Stimulated activated memory B cell treated with anti-CD40 and anti-IgM and Interleukin-4, amounts not matched to agents 10 μg/mL and 1 μg/mL and 100 μg/mL, for 72 hours (primary cell): ENCODE measurements at regions not wholly inside any gene's neighbourhood (a gene's known extent, or its start where the extent isn't known, plus 50 kb on each side); places are given as distances from the start of the nearest gene placed in this dataset.
"Not testable (repeated sequence)": the region's sequence is repeated elsewhere in the genome, so short reads cannot be mapped to it uniquely, and the experiment has no call there.

Experiments
- ATAC-seq: fragments of 150-1000 bp; cut with Tn5 transposase; 2 replicates; pipeline ENCODE4 v1.10.0; 2021
- H3K27ac Mint-ChIP-seq: one replicate; pipeline ENCODE4 v1.8.0; 2022; ENCODE audit warnings: mild to moderate bottlenecking, mixed read lengths
- H3K27me3 Mint-ChIP-seq: one replicate; pipeline ENCODE4 v1.8.0; 2022; ENCODE audit warnings: mixed read lengths
- H3K36me3 Mint-ChIP-seq: one replicate; pipeline ENCODE4 v1.8.0; 2022; ENCODE audit warnings: mixed read lengths
- H3K4me1 Mint-ChIP-seq: one replicate; pipeline ENCODE4 v1.8.0; 2022; ENCODE audit warnings: mixed read lengths
- H3K4me3 Mint-ChIP-seq: one replicate; pipeline ENCODE4 v1.8.0; 2022; ENCODE audit warnings: mild to moderate bottlenecking, moderate library complexity, mixed read lengths
- H3K9me3 Mint-ChIP-seq: one replicate; pipeline ENCODE4 v1.8.0; 2022; ENCODE audit warnings: mixed read lengths

DNA sequence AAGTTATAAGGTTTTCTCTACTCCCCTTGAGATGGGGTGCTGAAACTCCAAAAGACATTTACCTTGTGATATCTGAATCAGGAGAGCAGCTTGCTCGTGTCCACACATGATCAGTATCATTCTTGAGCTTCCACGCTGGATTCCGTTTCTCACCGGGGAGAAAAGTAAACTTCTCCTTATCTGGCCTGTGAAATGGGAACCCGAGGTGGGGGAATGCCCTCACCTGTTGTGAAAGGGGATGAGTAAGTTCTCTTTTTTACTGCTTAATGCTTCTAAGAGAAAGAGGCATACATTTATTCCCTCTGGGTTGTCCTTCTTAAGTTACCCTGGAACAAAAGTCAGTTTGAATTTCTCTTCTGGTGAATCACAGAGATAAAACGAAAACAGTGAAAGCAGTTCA lies 440.5 kb upstream of the ADAMTS9 start:
- Mint-ChIP-seq H3K4me3 (no peak overlapping the region), H3K4me1 (no peaks in the 10 kb centered on the region), H3K27me3 (no peaks in the 10 kb centered on the region), H3K9me3 (peaks cover 2% of the 10 kb centered on the region), H3K36me3 (no peaks in the 10 kb centered on the region), H3K27ac (no peak overlapping the region)
- ATAC-seq: no peak

DNA sequence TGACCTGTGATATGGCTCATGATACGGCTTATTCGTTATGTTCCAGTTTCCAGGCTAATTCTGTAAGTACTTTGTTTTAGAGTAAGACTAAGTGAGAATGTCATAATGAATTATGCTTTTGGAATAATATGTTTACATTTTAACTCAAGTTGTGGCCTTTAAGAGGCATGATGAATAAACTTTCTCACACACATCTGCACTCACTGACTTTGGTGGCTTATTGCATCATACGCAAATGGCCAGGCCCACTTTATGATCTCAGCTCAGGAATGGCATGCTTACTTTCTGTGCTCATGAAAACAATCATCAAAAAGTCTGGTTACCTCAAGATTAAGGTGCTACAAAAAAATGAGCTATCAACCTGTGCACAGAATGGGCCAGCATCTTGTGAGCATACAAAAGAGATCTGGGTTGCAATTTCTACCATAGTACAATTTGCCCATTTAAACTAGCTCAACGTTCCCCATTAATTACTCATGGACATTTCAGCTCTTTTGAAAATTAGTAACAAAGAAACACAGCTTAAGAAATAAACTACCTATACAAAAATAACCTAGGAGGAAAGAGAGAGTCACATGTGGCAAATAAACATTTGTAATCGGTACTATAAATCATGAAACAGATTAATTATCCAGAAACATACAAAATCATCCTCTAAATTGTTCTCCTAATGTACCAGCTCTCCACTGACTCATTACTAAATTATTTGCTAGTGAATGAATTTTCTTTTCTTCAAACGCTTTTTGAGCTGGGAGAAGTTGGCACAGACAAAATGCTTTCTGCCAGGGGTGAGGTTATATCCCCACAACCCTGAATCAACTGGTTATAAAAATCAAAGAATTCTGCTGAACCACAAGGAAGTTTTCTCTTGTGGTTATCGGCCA lies 439.0 kb upstream of the ADAMTS9 start:
- Mint-ChIP-seq H3K36me3 (no peaks in the 10 kb centered on the region), H3K27ac (no peak overlapping the region), H3K9me3 (peaks cover 2% of the 10 kb centered on the region), H3K4me3 (no peak overlapping the region), H3K4me1 (no peaks in the 10 kb centered on the region), H3K27me3 (no peaks in the 10 kb centered on the region)
- no peak for ATAC-seq

DNA sequence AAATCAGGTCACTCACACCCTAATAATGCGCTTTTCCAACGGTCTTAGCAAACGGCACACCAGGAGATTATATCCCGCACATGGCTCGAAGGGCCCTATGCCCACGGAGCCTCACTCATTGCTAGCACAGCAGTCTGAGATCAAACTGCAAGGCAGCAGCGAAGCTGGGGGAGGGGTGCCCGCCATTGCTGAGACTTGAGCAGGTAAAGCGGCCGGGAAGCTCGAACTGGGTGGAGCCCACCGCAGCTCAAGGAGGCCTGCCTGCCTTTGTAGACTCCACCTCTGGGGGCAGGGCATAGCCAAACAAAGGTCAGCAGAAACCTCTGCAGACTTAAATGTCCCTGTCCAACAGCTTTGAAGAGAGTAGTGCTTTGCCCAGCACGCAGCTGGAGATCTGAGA lies 432.4 kb upstream of the ADAMTS9 start:
- H3K4me1 Mint-ChIP-seq, ATAC-seq, H3K36me3 Mint-ChIP-seq, H3K9me3 Mint-ChIP-seq, H3K27ac Mint-ChIP-seq, H3K27me3 Mint-ChIP-seq, H3K4me3 Mint-ChIP-seq: not testable (repeated sequence)

DNA sequence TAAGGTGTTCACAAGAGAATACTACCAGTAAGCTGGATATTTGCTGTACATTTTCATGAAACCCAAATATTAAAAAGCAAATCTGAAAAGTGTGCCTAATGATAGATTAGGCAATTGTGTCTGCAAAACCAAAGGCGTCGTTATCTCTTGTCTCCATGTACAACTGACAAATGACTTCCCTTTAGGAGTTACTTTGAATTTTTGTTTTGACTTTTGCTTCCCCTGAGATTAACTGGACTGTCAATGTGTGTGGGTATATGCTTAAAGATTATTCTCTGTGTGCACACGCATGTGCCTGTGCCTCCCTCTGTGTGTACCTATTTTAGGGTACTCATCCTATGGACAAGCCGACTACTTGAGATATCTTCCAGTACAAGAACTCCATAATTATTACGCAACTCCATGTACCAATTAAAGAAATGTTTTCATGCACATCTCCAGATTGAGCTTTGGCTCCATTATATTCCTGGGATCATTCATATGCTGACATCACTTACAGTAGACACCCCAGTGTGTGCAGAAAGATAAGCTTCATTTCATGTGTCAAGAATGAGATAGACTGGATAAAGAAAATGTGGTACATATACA lies 431.2 kb upstream of the ADAMTS9 start:
- Mint-ChIP-seq H3K27ac (no peak overlapping the region), H3K36me3 (no peaks in the 10 kb centered on the region), H3K27me3 (no peaks in the 10 kb centered on the region), H3K4me1 (no peaks in the 10 kb centered on the region), H3K4me3 (no peak overlapping the region), H3K9me3 (peaks cover 7% of the 10 kb centered on the region)
- no peak for ATAC-seq

DNA sequence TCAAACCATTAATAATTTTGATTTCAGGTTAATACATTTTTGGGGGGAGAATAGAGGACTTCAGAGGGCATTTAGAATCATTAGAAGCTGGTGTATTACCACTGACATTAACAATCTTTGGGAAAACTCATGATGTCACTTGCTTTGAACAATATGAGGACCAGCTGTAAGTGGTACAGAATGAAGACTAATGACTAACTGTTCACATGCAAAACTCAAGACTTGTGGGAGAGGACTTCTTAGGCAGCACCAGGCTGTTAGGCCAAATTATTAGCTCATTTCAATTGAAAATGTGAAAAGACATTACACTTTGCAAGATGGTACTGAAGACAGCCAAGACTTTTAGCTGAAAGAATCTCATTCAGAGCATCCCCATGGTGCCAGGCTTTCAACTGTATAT lies 426.2 kb upstream of the ADAMTS9 start:
- ATAC-seq: no peak
- no peak overlapping the region for H3K27ac Mint-ChIP-seq

DNA sequence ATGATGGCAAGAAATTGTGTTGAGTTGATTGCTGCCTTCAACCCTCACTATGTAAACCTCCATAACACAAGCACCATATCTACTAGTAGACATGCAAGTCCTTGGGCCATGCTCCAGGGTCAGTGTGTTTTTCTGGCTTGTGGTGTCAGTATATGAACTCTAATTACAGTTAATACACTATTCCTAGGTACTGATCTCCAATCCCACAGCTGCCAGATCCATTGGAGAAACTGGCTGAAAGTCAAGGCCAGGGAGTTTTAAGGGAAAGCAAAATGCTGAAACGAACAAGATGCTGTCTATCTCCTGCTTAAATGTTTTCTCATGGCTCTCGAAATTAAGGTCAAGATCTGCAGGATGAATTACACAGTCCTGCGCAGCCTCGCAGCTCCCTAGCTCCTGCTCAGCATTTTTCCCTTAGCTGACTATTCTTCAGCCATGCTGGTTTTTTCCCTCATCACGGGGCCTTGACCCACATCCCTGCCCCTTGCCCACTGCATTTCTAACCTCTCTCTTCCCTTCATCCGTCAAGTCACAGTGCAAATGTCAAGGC lies 425.0 kb upstream of the ADAMTS9 start:
- no peak for ATAC-seq
- H3K36me3 Mint-ChIP-seq: no peaks in the 10 kb centered on the region

More for the DNA sequence above, 426.2 kb upstream of the ADAMTS9 start:
- no peaks in the 10 kb centered on the region for H3K27me3 Mint-ChIP-seq
- peaks cover 10% of the 10 kb centered on the region for H3K9me3 Mint-ChIP-seq
- H3K4me3 Mint-ChIP-seq: no peak overlapping the region
- no peaks in the 10 kb centered on the region for H3K36me3 Mint-ChIP-seq
- no peaks in the 10 kb centered on the region for H3K4me1 Mint-ChIP-seq

DNA sequence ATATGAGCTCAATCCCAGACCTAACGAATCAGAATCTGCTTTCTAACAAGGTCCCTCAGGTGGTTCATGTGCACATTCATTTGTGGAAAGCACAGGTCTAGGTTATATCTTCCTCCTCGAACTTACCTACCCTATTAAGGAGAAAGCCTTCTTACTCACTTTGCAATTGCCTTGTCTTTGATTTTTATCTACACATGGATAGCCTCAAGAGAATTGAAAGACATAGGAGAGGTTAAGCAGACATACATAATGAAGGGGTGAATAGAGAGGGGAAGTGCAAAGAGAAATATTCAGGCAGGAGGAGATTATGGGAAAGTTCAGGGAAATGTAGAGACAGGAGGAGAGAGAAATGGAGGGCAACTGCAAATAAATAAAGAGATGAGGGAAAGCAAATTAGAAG lies 422.9 kb upstream of the ADAMTS9 start:
- peaks cover 6% of the 10 kb centered on the region for H3K9me3 Mint-ChIP-seq
- H3K27ac Mint-ChIP-seq: no peak overlapping the region
- no peak for ATAC-seq
- H3K4me1 Mint-ChIP-seq: no peaks in the 10 kb centered on the region
- H3K36me3 Mint-ChIP-seq: no peaks in the 10 kb centered on the region
- H3K4me3 Mint-ChIP-seq: no peak overlapping the region
- H3K27me3 Mint-ChIP-seq: no peaks in the 10 kb centered on the region

More for the DNA sequence above, 425.0 kb upstream of the ADAMTS9 start:
- no peaks in the 10 kb centered on the region for H3K4me1 Mint-ChIP-seq
- no peaks in the 10 kb centered on the region for H3K27me3 Mint-ChIP-seq
- no peak overlapping the region for H3K4me3 Mint-ChIP-seq
- H3K27ac Mint-ChIP-seq: no peak overlapping the region
- H3K9me3 Mint-ChIP-seq: peaks cover 10% of the 10 kb centered on the region

DNA sequence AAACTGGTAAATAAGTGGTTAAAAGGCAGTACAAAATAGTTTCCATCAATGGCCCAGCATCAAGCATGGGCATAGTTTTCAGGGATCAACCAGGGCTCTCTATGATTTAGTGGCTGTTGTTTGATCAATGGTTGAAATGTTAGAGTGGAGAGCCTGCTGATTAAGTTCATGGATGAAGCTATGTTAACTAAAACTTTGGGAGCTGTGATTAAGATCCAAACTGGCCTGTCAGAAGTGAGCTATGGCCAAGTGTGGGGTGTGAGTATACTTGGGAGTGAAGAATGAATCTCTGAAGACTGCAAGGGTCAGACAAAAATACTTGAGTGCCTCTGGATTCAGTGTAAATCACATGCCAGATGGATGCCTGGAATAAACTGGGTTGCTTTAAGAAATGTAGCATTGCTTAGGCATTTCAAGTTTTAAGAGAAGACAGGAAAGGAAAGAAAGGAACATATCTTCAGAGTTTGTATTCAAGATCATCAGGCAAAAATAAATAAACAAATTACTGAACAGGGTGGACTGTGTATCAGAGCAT lies 422.2 kb upstream of the ADAMTS9 start:
- Mint-ChIP-seq H3K9me3 (peaks cover 8% of the 10 kb centered on the region), H3K36me3 (no peaks in the 10 kb centered on the region), H3K27me3 (no peaks in the 10 kb centered on the region), H3K27ac (no peak overlapping the region), H3K4me1 (no peaks in the 10 kb centered on the region), H3K4me3 (no peak overlapping the region)
- no peak for ATAC-seq

DNA sequence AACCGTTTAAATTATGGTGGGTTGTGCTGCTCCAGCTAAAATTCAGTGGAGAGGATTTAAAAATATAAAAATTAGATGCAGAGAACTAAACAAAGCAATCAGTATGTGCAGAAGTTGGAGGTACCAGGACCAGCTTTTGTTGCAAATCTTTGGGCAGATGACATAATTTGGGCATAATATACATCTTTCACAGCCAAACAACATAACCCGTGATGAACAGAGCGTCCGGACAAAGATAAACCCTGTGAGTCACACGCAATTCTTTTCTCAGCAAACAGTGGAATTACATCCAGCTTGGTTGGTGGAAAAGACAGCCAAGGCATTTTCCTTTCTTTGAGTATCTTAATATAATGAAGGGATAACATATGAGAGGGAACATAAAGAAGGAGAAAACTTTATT lies 419.4 kb upstream of the ADAMTS9 start:
- H3K4me3 Mint-ChIP-seq: no peak overlapping the region
- no peak for ATAC-seq
- H3K9me3 Mint-ChIP-seq: peaks cover 7% of the 10 kb centered on the region
- no peak overlapping the region for H3K27ac Mint-ChIP-seq
- no peaks in the 10 kb centered on the region for H3K4me1 Mint-ChIP-seq
- no peaks in the 10 kb centered on the region for H3K27me3 Mint-ChIP-seq
- no peaks in the 10 kb centered on the region for H3K36me3 Mint-ChIP-seq

DNA sequence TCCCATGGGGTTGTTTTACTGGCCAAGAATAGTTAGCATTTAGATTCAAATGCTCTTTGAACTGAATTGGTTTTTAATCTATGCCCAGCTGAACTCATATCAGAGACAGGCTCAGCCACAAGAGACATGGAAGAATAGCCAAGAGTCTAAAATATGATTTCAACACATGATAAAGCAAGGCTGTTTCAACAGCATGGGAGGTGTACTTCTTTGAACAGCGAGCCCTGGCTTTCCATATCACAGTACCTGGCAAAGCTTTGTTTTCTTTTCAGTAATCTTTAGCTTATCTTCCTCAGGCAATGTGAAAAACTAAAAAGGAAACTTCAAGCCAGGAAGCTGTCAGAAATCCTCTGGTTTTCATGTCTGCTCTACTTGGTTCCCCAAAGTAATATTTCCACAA lies 413.6 kb upstream of the ADAMTS9 start:
- H3K27me3 Mint-ChIP-seq: no peaks in the 10 kb centered on the region
- H3K4me3 Mint-ChIP-seq: no peak overlapping the region
- no peaks in the 10 kb centered on the region for H3K36me3 Mint-ChIP-seq
- H3K4me1 Mint-ChIP-seq: no peaks in the 10 kb centered on the region
- H3K9me3 Mint-ChIP-seq: peaks cover 6% of the 10 kb centered on the region
- ATAC-seq: no peak
- no peak overlapping the region for H3K27ac Mint-ChIP-seq

DNA sequence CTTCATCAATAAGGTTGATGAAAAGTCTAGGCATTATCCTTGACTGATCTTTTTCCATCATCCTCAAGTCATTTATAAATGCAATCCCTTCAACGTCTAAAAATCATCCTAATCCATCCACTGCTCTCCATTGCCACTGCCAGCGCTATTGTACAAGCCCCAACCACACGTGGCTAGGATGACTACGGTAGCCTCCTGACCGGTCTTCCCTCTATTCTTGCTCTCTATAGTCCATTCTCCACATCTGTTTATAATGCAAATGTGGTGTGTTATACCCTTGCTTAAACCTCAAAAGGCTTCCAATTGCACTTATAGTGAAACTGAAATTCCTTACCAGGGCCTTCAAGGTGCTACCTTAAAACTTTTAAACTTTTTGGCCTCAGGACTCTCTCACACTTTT lies 410.6 kb upstream of the ADAMTS9 start:
- no peak for ATAC-seq
- Mint-ChIP-seq H3K36me3 (no peaks in the 10 kb centered on the region), H3K27ac (no peak overlapping the region), H3K4me3 (no peak overlapping the region), H3K27me3 (no peaks in the 10 kb centered on the region), H3K4me1 (no peaks in the 10 kb centered on the region), H3K9me3 (peaks cover 4% of the 10 kb centered on the region)

DNA sequence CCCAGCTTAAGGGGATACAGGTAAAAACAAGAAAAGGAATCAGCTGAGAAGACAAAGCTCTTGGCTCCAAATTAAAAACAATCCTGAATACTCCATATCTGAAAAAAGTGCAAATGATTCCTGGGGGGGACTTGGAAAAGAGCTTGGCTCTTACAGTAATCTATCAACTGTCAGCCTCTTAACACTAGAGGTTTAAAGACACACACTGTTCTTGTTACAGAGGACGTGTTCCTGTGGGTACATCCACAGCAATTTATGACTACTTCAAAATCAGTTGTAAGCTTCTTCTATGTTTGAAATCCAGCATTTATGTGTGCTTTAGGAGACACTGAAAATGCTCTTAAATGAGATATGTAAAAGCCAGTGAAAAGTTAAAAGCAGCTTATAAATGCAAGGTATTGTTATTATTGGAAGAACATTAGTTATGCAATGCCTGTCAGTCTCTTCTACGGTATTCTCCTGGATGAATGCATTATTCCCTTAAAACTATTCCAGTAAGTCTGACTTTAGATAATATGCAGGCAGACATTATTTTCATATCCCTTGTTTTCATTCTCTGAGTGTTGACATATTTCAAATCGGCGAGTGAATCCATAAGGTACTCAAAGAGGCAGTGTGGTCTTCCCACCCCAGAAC lies 408.4 kb upstream of the ADAMTS9 start:
- no peak overlapping the region for H3K27ac Mint-ChIP-seq
- H3K9me3 Mint-ChIP-seq: peaks cover 3% of the 10 kb centered on the region
- ATAC-seq: no peak
- H3K36me3 Mint-ChIP-seq: no peaks in the 10 kb centered on the region
- no peaks in the 10 kb centered on the region for H3K27me3 Mint-ChIP-seq
- no peaks in the 10 kb centered on the region for H3K4me1 Mint-ChIP-seq
- H3K4me3 Mint-ChIP-seq: no peak overlapping the region

DNA sequence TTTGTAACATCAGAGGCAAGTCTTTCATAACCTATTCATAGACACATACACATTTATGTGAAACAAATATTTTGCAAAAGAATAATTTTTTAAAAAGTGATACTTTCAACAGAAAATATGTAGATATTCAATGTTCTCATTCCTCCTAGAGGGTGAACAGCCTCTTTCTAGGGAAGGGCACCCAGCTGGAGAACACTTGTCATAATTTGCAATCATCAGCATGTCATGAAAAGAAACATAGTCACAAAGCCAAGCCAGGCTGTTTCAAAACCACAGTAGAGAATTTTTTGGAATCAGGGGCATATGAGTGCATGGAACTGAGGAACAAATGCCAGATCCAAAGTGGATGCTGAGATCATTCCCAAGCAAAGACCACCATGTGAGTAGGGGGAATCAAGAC lies 406.9 kb upstream of the ADAMTS9 start:
- H3K36me3 Mint-ChIP-seq: no peaks in the 10 kb centered on the region
- H3K4me3 Mint-ChIP-seq: no peak overlapping the region
- no peaks in the 10 kb centered on the region for H3K27me3 Mint-ChIP-seq
- peaks cover 4% of the 10 kb centered on the region for H3K9me3 Mint-ChIP-seq
- H3K4me1 Mint-ChIP-seq: no peaks in the 10 kb centered on the region
- H3K27ac Mint-ChIP-seq: no peak overlapping the region
- ATAC-seq: no peak

DNA sequence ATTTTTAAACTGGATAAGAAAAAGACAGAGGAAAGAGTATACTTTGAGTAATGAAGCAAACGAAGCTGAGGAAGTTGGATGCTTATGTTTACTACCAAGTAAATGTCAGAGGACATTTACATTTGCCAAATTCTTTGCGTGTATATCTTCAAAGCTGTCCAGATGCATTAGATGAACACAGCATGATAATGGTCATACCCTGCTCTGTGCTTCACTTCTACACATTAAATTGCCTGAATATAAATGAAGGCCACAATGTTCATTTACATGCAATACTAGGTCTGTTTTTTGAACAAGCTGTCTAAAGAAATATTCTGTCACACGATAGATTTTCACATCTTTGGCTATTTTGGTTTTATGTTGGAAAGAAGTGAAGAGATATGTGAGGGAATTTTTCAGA lies 405.8 kb upstream of the ADAMTS9 start:
- Mint-ChIP-seq H3K9me3 (peaks cover 4% of the 10 kb centered on the region), H3K4me1 (no peaks in the 10 kb centered on the region), H3K36me3 (no peaks in the 10 kb centered on the region), H3K4me3 (no peak overlapping the region), H3K27me3 (no peaks in the 10 kb centered on the region), H3K27ac (no peak overlapping the region)
- ATAC-seq: no peak

DNA sequence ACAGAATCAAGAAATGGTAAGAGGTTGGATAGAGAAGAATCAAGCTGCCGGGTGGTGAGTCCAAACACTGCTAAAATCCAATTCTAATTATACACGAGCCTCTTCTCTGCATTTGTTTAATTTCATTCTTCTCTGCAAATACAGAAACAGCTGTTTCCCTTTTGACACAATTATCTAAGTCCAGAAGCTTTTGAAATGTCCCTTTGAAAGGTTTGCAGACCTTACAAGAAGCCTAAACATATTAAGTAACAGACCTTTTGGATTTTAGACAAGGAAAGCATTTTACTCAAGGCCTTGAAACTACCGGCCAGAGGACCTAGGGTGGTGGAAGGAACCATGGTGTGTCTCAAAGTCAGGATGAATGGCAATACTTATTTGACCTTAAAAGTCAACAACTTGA lies 403.8 kb upstream of the ADAMTS9 start:
- Mint-ChIP-seq H3K4me1 (no peaks in the 10 kb centered on the region), H3K27me3 (no peaks in the 10 kb centered on the region), H3K9me3 (peaks cover 4% of the 10 kb centered on the region), H3K36me3 (no peaks in the 10 kb centered on the region), H3K4me3 (no peak overlapping the region), H3K27ac (no peak overlapping the region)
- no peak for ATAC-seq
